ENCODE measurements at regions not wholly inside any gene's neighbourhood (a gene's known extent, or its start where the extent isn't known, plus 50 kb on each side); places are given as distances from the start of the nearest gene placed in this dataset.

GRCh38 chr18:41853280-41853679, 101.8 kb upstream of the PIK3C3 start:
- no peaks in the 10 kb centered on the region for H3K4me1 ChIP-seq
- H3K27ac ChIP-seq, result no peak overlapping the region
- 50 to 67% (median 52%) methylated on average over 1 of the region's 1 CpG for WGBS, 5 donors
- H3K4me3 ChIP-seq, result no peak overlapping the region
- no peaks in the 10 kb centered on the region for H3K36me3 ChIP-seq
- TF ChIP-seq CTCF (IDR thresholded peaks at IDR 0.05 in 8 of 11, conservative IDR thresholded peaks at IDR 0.05 in 3 of 11), result no peak
- TF ChIP-seq POLR2A (IDR thresholded peaks at IDR 0.05), result no peak
- TF ChIP-seq POLR2AphosphoS5 (IDR thresholded peaks at IDR 0.05), result no peak
- H3K9me3 ChIP-seq, result no peaks in the 10 kb centered on the region
- no peak for DNase-seq
- H3K27me3 ChIP-seq (replicated peaks in 1 of 7), result no peaks in the 10 kb centered on the region
- intact Hi-C loops (cut with DNase I; ENCODE audit: low total_unique reads), result no loop called here

- WGBS, 5 donors, result 57 to 76% (median 70%) methylated on average over 2 of the region's 2 CpGs
- Histone ChIP-seq H3K4me1 (no peaks in the 10 kb centered on the region), H3K36me3 (no peaks in the 10 kb centered on the region), H3K27ac (no peak overlapping the region), H3K9me3 (no peaks in the 10 kb centered on the region), H3K4me3 (no peak overlapping the region), H3K27me3 (replicated peaks in 1 of 7) (no peaks in the 10 kb centered on the region)
- intact Hi-C loops (cut with DNase I; ENCODE audit: low total_unique reads), result no loop called here
- no peak for TF ChIP-seq POLR2AphosphoS5 (IDR thresholded peaks at IDR 0.05)
- TF ChIP-seq CTCF (IDR thresholded peaks at IDR 0.05 in 8 of 11, conservative IDR thresholded peaks at IDR 0.05 in 3 of 11), result no peak
- no peak for TF ChIP-seq POLR2A (IDR thresholded peaks at IDR 0.05)
- DNase-seq, result no peak
Observed at GRCh38 chr18:41850781-41851180, 104.3 kb upstream of the PIK3C3 start.

- no peak overlapping the region for H3K27ac ChIP-seq
- WGBS, 5 donors, result 66 to 87% (median 70%) methylated on average over 3 of the region's 3 CpGs
Observed at GRCh38 chr18:41849632-41850031, 105.4 kb upstream of the PIK3C3 start.

GRCh38 chr18:41845563-41845962, 109.5 kb upstream of the PIK3C3 start:
- TF ChIP-seq CTCF (IDR thresholded peaks at IDR 0.05 in 8 of 11, conservative IDR thresholded peaks at IDR 0.05 in 3 of 11) (no peak), POLR2A (IDR thresholded peaks at IDR 0.05) (no peak), POLR2AphosphoS5 (IDR thresholded peaks at IDR 0.05) (no peak)
- intact Hi-C loops (cut with DNase I; ENCODE audit: low total_unique reads), result no loop called here
- Histone ChIP-seq H3K4me3 (no peak overlapping the region), H3K27ac (no peak overlapping the region), H3K27me3 (replicated peaks in 1 of 7) (no peaks in the 10 kb centered on the region), H3K9me3 (no peaks in the 10 kb centered on the region), H3K36me3 (no peaks in the 10 kb centered on the region), H3K4me1 (no peaks in the 10 kb centered on the region)
- 84 to 91% (median 90%) methylated on average over 4 of the region's 4 CpGs for WGBS, 5 donors
- DNase-seq, result no peak

More at GRCh38 chr18:41849632-41850031, 105.4 kb upstream of the PIK3C3 start:
- no peaks in the 10 kb centered on the region for H3K4me1 ChIP-seq
- TF ChIP-seq CTCF (IDR thresholded peaks at IDR 0.05 in 8 of 11, conservative IDR thresholded peaks at IDR 0.05 in 3 of 11) (no peak), POLR2A (IDR thresholded peaks at IDR 0.05) (no peak), POLR2AphosphoS5 (IDR thresholded peaks at IDR 0.05) (no peak)
- no peaks in the 10 kb centered on the region for H3K27me3 ChIP-seq (replicated peaks in 1 of 7)
- no peaks in the 10 kb centered on the region for H3K36me3 ChIP-seq
- H3K4me3 ChIP-seq, result no peak overlapping the region
- no peaks in the 10 kb centered on the region for H3K9me3 ChIP-seq
- intact Hi-C loops (cut with DNase I; ENCODE audit: low total_unique reads), result no loop called here
- no peak for DNase-seq
